ENCODE measurements at regions not wholly inside any gene's neighbourhood (a gene's known extent, or its start where the extent isn't known, plus 50 kb on each side); places are given as distances from the start of the nearest gene placed in this dataset.

- no TSS peak for BruUV-seq (replicated peaks)
- Histone ChIP-seq H3K4me2 (ENCODE audit: low read length) (no peak overlapping the region), H3K9ac (ENCODE audit: low read length) (no peak overlapping the region), H3K36me3 (ENCODE audit: control insufficient read depth in 1 of 2, insufficient read depth in 2 of 2, low read length in 2 of 2) (no peaks in the 10 kb centered on the region), H3K4me3 (replicated peaks in 1 of 2; ENCODE audit: low read depth in 1 of 2, low read length in 2 of 2) (no peak overlapping the region), H3K9me3 (ENCODE audit: control insufficient read depth in 1 of 2, insufficient read depth in 1 of 2, low read depth in 1 of 2, low read length in 2 of 2) (no peaks in the 10 kb centered on the region), H2AFZ (ENCODE audit: low read depth, low read length, poor library complexity, severe bottlenecking) (no peak overlapping the region), H4K20me1 (ENCODE audit: insufficient read depth) (no peaks in the 10 kb centered on the region), H3K4me1 (ENCODE audit: control insufficient read depth in 1 of 2, insufficient read depth in 2 of 2, low read length in 2 of 2) (no peaks in the 10 kb centered on the region), H3K79me2 (ENCODE audit: insufficient read depth, low read length) (no peaks in the 10 kb centered on the region), H3K27ac (ENCODE audit: low read depth, low read length) (no peak overlapping the region), H3K27me3 (ENCODE audit: insufficient read depth, low read length) (peaks cover 38% of the 10 kb centered on the region; the same call in 1 of the 2 replicates), H3K9me2 (ENCODE audit: insufficient read depth) (no peaks in the 10 kb centered on the region)
- intact Hi-C loops (cut with micrococcal nuclease): no loop called here
- DNase-seq (ENCODE audit: low read depth, low spot score) (no peak), ATAC-seq (no peak)
- TF ChIP-seq ZFX (IDR thresholded peaks at IDR 0.05) (no peak), TCF7L2 (IDR thresholded peaks at IDR 0.05; ENCODE audit: borderline replicate concordance, extremely low read depth, insufficient read depth, insufficient read length) (no peak), ELF1 (IDR thresholded peaks at IDR 0.05; ENCODE audit: borderline replicate concordance, low read depth) (no peak), YY1 (IDR thresholded peaks at IDR 0.05; ENCODE audit: extremely low read depth, insufficient replicate concordance, low read depth, low read length) (no peak), ZNF274 (IDR thresholded peaks at IDR 0.05; ENCODE audit: low read depth, low read length) (no peak), POLR2AphosphoS5 (IDR thresholded peaks at IDR 0.05; ENCODE audit: low read depth, low read length) (no peak)
- TF ChIP-seq, protein P1, sequence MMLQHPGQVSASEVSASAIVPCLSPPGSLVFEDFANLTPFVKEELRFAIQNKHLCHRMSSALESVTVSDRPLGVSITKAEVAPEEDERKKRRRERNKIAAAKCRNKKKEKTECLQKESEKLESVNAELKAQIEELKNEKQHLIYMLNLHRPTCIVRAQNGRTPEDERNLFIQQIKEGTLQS (IDR thresholded peaks at IDR 0.05): no peak
- ChIA-PET RAD21 (ENCODE audit: low non-redundant PET in 1 of 2, low total read pairs in 2 of 2, uncharacterized antibody in 2 of 2, unreplicated experiment in 2 of 2) (no interaction called here), POLR2A (no interaction called here), CTCF (no interaction called here)
Measured at GRCh38 chr4:10317345-10317744, 139.9 kb downstream of the ZNF518B start.

- H3K4me2 ChIP-seq (ENCODE audit: low read length): no peak overlapping the region
- DNase-seq (ENCODE audit: low read depth, low spot score) (no peak), ATAC-seq (no peak)
- ChIA-PET POLR2A (no interaction called here), RAD21 (ENCODE audit: low non-redundant PET in 1 of 2, low total read pairs in 2 of 2, uncharacterized antibody in 2 of 2, unreplicated experiment in 2 of 2) (no interaction called here), CTCF (no interaction called here)
- intact Hi-C loops (cut with micrococcal nuclease): no loop called here
- TF ChIP-seq RAD21 (IDR thresholded peaks at IDR 0.05; ENCODE audit: low read depth) (no peak), CEBPB (IDR thresholded peaks at IDR 0.05; ENCODE audit: low read depth) (no peak), YY1 (IDR thresholded peaks at IDR 0.05; ENCODE audit: extremely low read depth, insufficient replicate concordance, low read depth, low read length) (no peak), POLR2AphosphoS5 (IDR thresholded peaks at IDR 0.05; ENCODE audit: low read depth, low read length) (no peak), SP1 (IDR thresholded peaks at IDR 0.05; ENCODE audit: low read depth) (no peak), ELF1 (IDR thresholded peaks at IDR 0.05; ENCODE audit: borderline replicate concordance, low read depth) (no peak), EGR1 (IDR thresholded peaks at IDR 0.05; ENCODE audit: low read depth) (no peak), CBX3 (IDR thresholded peaks at IDR 0.05; ENCODE audit: low read depth) (no peak), ZFX (IDR thresholded peaks at IDR 0.05) (no peak)
- TF ChIP-seq, protein P2, sequence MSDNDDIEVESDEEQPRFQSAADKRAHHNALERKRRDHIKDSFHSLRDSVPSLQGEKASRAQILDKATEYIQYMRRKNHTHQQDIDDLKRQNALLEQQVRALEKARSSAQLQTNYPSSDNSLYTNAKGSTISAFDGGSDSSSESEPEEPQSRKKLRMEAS (IDR thresholded peaks at IDR 0.05): no peak
- TF ChIP-seq, protein P3, sequence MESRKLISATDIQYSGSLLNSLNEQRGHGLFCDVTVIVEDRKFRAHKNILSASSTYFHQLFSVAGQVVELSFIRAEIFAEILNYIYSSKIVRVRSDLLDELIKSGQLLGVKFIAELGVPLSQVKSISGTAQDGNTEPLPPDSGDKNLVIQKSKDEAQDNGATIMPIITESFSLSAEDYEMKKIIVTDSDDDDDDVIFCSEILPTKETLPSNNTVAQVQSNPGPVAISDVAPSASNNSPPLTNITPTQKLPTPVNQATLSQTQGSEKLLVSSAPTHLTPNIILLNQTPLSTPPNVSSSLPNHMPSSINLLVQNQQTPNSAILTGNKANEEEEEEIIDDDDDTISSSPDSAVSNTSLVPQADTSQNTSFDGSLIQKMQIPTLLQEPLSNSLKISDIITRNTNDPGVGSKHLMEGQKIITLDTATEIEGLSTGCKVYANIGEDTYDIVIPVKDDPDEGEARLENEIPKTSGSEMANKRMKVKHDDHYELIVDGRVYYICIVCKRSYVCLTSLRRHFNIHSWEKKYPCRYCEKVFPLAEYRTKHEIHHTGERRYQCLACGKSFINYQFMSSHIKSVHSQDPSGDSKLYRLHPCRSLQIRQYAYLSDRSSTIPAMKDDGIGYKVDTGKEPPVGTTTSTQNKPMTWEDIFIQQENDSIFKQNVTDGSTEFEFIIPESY (IDR thresholded peaks at IDR 0.05; ENCODE audit: extremely low read depth, insufficient replicate concordance, low read length): no peak
- H3K9me2 ChIP-seq (ENCODE audit: insufficient read depth): no peaks in the 10 kb centered on the region
- no peaks in the 10 kb centered on the region for H3K4me1 ChIP-seq (ENCODE audit: control insufficient read depth in 1 of 2, insufficient read depth in 2 of 2, low read length in 2 of 2)
- no TSS peak for BruUV-seq (replicated peaks)
- H3K4me3 ChIP-seq (replicated peaks in 1 of 2; ENCODE audit: low read depth in 1 of 2, low read length in 2 of 2): no peak overlapping the region
- no peaks in the 10 kb centered on the region for H3K9me3 ChIP-seq (ENCODE audit: control insufficient read depth in 1 of 2, insufficient read depth in 1 of 2, low read depth in 1 of 2, low read length in 2 of 2)
- no peaks in the 10 kb centered on the region for H3K79me2 ChIP-seq (ENCODE audit: insufficient read depth, low read length)
- no peak overlapping the region for H3K27ac ChIP-seq (ENCODE audit: low read depth, low read length)
- H3K27me3 ChIP-seq (ENCODE audit: insufficient read depth, low read length): peaks cover 36% of the 10 kb centered on the region
- no peak overlapping the region for H2AFZ ChIP-seq (ENCODE audit: low read depth, low read length, poor library complexity, severe bottlenecking)
- H4K20me1 ChIP-seq (ENCODE audit: insufficient read depth): no peaks in the 10 kb centered on the region
- H3K36me3 ChIP-seq (ENCODE audit: control insufficient read depth in 1 of 2, insufficient read depth in 2 of 2, low read length in 2 of 2): no peaks in the 10 kb centered on the region
- H3K9ac ChIP-seq (ENCODE audit: low read length): no peak overlapping the region
Measured at GRCh38 chr4:10316851-10317250, 140.4 kb downstream of the ZNF518B start.

All from HCT116 (cell line).